Stimulated activated CD8-positive, alpha-beta memory T cell treated with anti-CD3 and anti-CD28 coated beads, Interleukin-12 subunit alpha, Interleukin-12 subunit beta, amount 100 ng/mL, for 4 hours (primary cell): ENCODE measurements at regions not wholly inside any gene's neighbourhood (a gene's known extent, or its start where the extent isn't known, plus 50 kb on each side); places are given as distances from the start of the nearest gene placed in this dataset.

Experiments
- DNase-seq: peaks from one replicate; pipeline ENCODE4 v3.0.0-alpha.2; 2020; ENCODE audit warnings: low read depth

DNA sequence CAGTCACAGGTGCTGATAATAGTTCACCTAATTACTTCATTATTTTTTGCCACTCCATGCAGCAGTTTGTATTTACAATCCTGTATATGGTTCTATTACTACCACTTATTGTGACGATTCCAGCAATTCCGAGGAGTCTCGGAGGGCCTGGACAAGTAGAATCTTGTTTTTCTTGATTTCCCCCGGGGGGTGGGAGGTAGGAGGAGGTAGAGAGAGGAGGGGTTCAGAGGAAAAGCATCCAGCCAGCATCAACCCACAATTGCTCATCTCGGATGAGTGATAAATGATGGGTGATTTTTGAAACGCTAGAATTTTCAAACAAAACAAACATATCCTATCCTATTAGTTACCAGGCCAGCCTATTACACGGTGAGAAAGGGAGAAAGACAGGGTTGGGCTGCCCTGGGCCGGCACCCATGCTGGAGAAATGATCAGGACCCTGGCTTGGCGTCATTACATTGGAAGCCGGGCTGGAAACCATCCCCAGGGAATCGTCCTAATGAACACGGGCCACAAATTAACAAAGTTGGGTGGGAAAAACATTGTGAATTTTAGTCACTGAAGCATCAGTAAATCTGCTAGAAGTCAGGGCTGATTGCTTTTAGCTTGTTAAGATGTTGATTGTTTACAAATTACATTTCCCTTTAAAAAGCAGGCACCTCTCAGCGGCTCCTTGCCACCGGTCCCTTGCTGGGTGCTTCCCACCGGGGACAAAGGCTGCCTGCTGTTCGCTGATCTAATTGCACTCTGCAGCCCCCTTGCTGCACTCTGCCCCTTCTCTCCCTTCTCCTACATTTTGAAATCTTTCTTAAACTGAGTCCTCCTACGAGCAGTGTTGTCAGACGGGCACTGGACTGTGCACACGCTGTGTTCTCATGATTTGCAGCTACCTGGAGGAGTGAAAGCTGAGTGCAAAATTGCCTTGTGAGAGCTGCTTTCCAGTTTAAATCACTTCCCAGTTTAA lies 95.5 kb downstream of the FAM204A start:
- DNase-seq, result no peak

DNA sequence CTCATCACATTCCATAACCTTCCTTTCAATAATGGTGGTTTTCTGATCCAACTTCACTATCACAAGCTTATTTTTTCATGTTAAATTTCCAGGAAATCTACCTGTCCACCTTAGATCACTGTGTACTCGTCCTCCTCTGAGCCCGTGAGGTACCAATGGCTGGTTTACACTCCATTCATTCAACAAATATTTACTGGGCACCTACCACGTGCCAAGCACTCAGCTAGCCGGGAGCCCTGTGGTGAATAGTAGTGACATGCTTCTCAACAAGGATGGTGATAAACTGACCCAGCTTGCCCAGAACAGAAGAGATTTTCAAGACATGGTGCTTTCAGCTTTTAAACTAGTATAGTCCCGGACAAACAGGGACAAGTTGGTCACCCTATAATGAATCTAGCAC lies 98.2 kb downstream of the FAM204A start:
- no peak for DNase-seq

GRCh38 chr10:118241229-118242137 lies 100.6 kb downstream of the FAM204A start:
- peak; percentile 11 for DNase-seq

DNA sequence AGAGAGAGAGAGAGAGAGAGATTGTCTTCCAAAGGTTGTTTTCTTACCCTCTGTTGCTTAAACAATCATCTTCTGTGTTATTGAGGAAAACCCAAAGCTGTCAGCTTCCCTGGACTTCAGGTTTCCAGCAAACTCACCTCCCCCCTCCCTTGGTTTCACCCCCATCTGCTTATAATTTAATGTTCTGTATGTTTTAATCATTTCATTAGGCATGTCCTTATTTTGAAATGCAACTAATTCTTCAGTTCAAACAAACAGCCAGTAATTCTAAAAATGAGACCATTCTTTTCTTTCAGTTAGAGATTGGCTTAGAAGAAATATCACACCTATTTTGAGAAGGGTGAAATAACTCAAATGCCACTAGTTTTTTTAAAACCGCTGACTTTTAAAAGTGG lies 102.9 kb downstream of the FAM204A start:
- DNase-seq, result no peak

DNA sequence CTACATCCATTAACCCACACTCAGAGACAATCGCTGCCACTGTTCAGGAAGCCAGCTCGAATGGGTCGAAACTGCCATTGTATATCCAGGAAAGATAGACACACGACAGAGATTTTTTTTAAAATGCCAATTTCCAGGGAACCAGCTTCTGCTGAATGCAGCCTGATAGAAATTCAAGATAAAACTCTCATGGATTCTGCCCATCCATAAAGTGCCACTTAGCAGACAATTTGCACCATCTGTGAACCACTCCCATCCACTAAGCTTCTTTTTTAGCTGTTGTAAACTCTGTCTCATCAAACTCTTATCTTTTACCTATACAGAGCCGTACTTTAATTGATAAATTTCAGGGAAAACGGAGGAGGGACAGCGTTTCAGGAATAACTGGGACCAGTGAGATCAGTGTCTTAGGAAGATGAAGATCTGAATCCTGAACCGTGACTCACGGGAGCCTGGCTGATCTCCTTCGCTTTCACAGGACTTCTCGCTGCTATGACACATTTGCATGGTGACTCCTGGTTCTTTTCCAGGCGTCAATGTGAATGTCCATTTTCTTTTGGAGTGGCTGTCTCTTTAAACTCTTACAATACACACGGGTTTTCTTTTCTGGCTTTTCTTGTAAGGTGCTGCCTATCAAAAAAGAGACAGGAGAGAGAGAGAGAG lies 103.4 kb downstream of the FAM204A start:
- DNase-seq, result no peak

DNA sequence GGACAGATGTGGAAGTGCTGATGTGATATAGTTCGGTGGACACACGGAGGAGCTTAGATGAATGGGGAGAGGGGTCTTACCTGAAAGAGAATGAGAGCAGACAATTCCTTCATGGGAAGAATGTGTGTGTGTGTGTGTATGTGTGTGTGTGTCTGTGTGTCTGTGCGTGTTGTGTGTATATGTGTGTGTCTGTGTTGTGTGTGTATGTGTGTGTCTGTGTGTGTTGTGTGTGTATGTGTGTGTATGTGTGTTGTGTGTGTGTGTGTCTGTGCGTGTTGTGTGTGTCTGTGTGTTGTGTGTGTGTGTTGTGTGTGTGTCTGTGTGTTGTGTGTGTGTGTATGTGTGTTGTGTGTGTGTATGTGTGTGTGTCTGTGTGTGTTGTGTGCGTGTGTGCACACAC lies 104.2 kb downstream of the FAM204A start:
- DNase-seq, result no peak

DNA sequence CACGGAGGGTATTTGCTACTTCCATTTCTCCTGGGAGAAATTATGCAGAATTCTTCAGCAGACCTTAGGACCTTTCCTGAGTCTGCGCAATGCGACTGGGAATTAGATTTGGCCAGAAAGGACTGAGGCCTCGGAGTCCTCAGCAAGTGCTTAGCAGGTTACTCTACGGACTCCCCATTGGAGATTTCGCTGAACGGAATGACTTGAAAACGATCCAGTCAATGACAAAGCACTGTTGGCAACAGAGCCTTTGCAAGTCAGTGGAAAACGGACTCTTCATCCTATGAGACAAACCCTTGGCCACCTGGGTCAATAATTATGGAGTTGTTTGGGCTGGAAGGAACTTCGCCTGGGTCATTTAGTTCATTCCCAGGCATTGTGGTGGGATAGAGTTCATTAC lies 107.4 kb downstream of the FAM204A start:
- no peak for DNase-seq

DNA sequence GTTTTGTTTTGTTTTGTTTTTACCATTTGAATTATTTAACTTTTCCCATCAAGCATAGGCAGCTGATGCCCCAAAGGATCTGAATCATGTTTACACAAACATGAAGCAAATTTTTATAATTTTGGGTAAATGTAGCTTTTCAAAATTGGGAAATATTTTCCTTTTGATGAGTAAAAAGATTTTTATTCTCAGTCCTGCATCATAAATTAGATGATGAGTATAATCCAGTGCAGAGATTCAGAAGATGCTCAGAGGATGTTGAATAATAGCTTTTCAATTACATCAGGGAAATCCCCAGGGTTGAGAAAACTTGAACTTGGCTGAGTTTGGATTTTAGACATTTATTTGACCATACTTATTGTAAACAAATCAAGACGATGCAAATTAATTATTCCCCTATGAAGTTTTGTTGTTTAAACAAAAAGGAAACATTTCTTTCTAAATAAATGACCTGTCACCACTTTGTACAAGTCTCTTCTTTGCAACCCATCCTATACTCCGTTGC lies 121.7 kb downstream of the FAM204A start:
- no peak for DNase-seq

DNA sequence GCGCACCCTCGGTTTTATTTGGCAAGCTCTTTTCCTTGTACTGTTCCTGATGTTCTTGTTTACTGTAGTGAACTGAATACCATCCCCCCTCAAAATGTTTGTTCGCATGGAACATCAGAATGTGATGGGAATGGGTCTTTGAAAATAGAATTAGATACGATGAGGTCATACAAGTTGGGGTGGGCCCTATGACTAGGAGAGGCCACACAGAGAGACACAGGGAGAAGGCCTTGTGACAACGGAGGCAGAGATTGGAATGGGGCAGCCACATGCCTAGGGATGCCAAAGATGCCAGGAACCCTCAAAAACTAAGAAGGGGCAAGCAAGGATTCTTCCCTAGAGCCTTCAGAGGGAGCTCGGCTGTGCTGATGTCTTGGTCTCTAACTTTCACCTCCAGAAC lies 123.6 kb downstream of the FAM204A start:
- no peak for DNase-seq

GRCh38 chr10:118216571-118217170 lies 125.5 kb downstream of the FAM204A start:
- no peak for DNase-seq

DNA sequence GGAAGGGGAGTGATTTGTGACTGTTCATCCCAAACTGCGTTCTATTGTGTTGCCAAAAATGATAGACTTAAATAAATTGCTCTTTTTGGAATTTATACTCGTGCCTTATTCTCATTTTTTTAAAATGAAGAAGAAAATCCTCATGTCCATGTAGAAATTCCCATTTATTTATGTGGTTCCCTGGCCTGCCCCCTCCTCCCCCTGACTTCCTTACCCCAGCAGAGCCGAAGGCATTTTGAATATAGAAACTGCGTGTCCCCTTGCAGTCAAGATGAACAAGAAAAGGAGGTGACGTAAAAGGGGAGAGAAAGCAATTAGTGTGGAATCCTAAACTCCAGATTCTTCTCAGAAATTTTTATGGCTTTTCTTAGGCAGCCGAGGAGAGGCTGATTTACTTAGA lies 126.1 kb downstream of the FAM204A start:
- no peak for DNase-seq

DNA sequence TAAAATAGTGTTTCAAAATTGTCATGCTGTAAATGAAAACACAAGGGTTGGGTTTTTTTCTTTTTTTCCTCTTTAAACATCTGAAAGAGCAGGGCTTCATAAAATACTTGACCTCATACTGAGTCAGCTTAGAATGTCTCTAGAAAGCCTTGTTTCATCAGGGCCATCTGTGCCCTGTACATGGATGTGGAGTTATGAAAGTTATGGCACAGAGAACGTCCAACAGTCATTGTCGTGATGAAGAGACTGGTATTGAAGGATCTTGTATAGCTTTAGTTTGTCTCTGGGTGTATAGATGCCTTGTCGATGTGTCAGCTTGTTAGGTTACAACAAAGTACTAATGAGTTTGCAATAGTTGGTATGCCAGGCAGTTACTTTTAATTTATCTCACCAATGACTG lies 127.3 kb downstream of the FAM204A start:
- DNase-seq, result no peak

DNA sequence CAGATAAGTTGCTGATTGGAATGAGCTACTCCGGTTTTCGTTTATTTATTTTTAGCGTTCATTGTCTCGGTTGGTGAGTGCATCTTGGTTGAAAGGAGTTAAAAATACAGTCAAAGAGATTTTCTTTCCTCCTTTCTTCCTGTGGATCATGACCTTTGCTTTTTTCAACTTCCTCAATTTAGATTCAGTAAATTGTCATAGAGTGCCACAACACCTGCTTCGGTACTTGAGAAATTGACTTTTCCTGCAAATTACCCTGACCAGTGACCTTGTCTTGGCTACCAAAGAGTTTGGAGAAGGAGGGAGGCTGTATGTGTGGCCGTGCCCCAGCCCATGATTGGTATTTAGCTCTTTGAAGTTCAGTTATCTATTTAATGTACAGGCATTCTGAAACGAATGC lies 128.7 kb downstream of the FAM204A start:
- no peak for DNase-seq

- no peak for DNase-seq
Measured at GRCh38 chr10:118210276-118210675, 131.8 kb downstream of the FAM204A start.

GRCh38 chr10:118209215-118209614 lies 132.9 kb downstream of the FAM204A start:
- DNase-seq, result no peak

- no peak for DNase-seq
Measured at GRCh38 chr10:118207470-118208007, 134.6 kb downstream of the FAM204A start.

GRCh38 chr10:118204292-118204943 lies 137.7 kb downstream of the FAM204A start:
- DNase-seq, result no peak

DNA sequence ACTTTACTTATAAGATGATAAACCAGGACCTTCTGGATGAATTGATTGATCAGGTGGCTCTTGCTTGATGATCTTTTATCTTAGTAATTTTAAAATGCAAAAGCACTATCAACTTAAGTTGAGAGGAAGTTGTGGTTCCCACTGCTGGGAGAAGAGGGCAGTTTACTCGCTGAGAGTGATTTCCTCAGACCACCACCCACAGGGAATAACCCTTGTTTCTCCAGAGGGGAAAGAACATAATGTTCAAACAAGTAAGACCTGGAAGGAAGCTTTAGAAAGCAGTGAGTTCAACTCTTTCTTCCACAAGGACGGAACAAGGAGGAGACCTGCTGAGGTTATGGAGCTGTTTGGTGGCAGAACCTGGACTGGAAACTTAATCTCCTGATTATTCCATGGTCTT lies 138.7 kb downstream of the FAM204A start:
- no peak for DNase-seq

- no peak for DNase-seq
Measured at GRCh38 chr10:118195729-118196128, 146.4 kb downstream of the FAM204A start.

DNA sequence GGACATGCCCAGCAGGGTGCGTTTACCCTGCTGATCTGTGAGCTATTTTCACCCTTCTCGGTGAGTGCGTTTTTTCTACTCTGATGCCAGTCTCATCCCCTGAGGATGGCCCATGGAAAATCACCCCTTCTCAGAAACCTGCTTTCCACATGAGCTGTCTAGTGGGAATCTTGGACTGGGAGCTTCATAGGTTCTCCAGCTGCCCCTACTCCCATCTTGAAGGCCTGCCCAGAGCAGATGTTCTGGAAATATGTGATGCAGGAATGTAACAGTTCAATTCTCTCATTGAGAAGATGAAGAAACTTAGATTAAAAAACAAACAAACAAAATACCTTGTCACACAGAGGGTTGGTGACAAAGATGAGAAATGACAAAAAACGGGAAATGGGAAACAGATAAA lies 146.9 kb upstream of the RAB11FIP2 start:
- no peak for DNase-seq

DNA sequence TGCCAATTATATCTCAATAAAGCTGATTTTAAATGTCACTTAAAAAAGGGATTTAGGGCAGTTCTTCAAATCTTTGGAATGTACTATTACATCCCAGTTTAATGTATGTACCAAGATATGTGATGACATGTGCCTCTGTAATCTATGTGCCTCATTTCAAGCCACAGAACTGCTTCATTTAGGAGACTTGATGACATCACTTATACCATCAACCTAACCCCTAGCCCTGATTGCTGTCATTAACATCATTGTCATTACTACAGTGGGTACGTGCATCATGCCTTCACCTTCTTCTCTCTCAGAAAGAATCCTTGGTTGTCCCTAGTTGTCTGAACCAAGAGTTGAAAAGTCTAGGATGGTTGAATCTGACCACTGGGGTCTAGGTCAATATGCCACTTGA lies 134.3 kb upstream of the RAB11FIP2 start:
- DNase-seq, result no peak
